Spleen (tissue), 11 donors: ENCODE measurements at regions not wholly inside any gene's neighbourhood (a gene's known extent, or its start where the extent isn't known, plus 50 kb on each side); places are given as distances from the start of the nearest gene placed in this dataset.

ENCODE experiments used
- DNase-seq: peaks from one replicate; pipeline ENCODE4 v3.0.0-alpha.2; 2020
- H3K27ac ChIP-seq, 8 donors: fragments of 200-600 bp; sonication (generic) in 7 of 8; 1 replicate in 4 of 8; 2 replicates in 4 of 8; pipeline versions ENCODE4 v1.5.0 to v1.8.0; 2016 to 2021; ENCODE audit warnings: inconsistent platforms in 4 of 8, mild to moderate bottlenecking in 4 of 8, moderate library complexity in 1 of 8
- H3K27me3 ChIP-seq, 7 donors: fragments of 200-600 bp; sonication (generic) in 6 of 7; replicated peaks in 1 of 7; 1 replicate in 4 of 7; 2 replicates in 3 of 7; pipeline versions ENCODE4 v1.5.0 to v1.8.0; 2016 to 2021; ENCODE audit warnings: inconsistent platforms in 3 of 7, mild to moderate bottlenecking in 1 of 7
- H3K36me3 ChIP-seq, 6 donors: fragments of 200-600 bp; sonication (generic) in 5 of 6; 1 replicate in 4 of 6; 2 replicates in 2 of 6; pipeline versions ENCODE4 v1.5.0 to v1.8.0; 2016 to 2021; ENCODE audit warnings: inconsistent platforms in 2 of 6
- H3K4me1 ChIP-seq, 6 donors: fragments of 200-600 bp; sonication (generic) in 5 of 6; 1 replicate in 3 of 6; 2 replicates in 3 of 6; pipeline versions ENCODE4 v1.5.0 to v1.8.0; 2016 to 2021; ENCODE audit warnings: inconsistent platforms in 3 of 6
- H3K4me3 ChIP-seq, 8 donors: fragments of 200-600 bp; sonication (generic) in 7 of 8; 1 replicate in 4 of 8; 2 replicates in 4 of 8; pipeline versions ENCODE4 v1.5.0 to v1.8.0; 2016 to 2021; ENCODE audit warnings: inconsistent platforms in 4 of 8, mild to moderate bottlenecking in 4 of 8, moderate library complexity in 2 of 8
- H3K9me3 ChIP-seq, 8 donors: fragments of 200-600 bp; sonication (generic) in 7 of 8; 1 replicate in 4 of 8; 2 replicates in 4 of 8; pipeline versions ENCODE4 v1.5.0 to v1.8.0; 2016 to 2021; ENCODE audit warnings: inconsistent platforms in 4 of 8
- CTCF ChIP-seq, 11 experiments: fragments of 200-600 bp in 7 of 11; fragments of 450-650 bp in 4 of 11; sonication (generic) in 4 of 11; IDR thresholded peaks in 8 of 11; conservative IDR thresholded peaks in 3 of 11; 1 replicate in 7 of 11; 2 replicates in 4 of 11; pipeline versions ENCODE4 v1.4.0 to v1.8.0; 2016 to 2021; ENCODE audit warnings: antibody characterized with exemption in 11 of 11, inconsistent platforms in 4 of 11, mild to moderate bottlenecking in 1 of 11
- POLR2A ChIP-seq, 3 donors: fragments of 450-650 bp; IDR thresholded peaks; one replicate each; pipeline ENCODE4 v1.5.1; 2017; ENCODE audit warnings: antibody characterized with exemption in 3 of 3, mild to moderate bottlenecking in 1 of 3
- POLR2AphosphoS5 ChIP-seq, 3 donors: sonication (generic); formaldehyde crosslinking; IDR thresholded peaks; one replicate each; pipeline ENCODE4 v1.5.1; 2017; ENCODE audit warnings: antibody characterized with exemption in 3 of 3
- WGBS, 5 donors: extraction: QIAGEN DNeasy Blood & Tissue Kit in 3 of 5; methylation state at CpG; one replicate each; pipeline versions ENCODE4 v1.1.5 to v1.1.7; 2013 to 2018; 5-methylcytosine and 5-hydroxymethylcytosine counted together
- intact Hi-C: fragments of 100-400 bp; cut with DNase I; formaldehyde crosslinking; loops from one replicate; pipeline ENCODE4 v1.15.0; 2023; ENCODE audit warnings: low total_unique reads
- donor health status: healthy with polysubstance abuse.
- donor health status: DM: no; HTN: no; CAD: no; lungs with moderate emphysema.
- donor health status: DM: no; HTN: no; CAD: no.
- donor health status: Bipolar disorder and iron deficiency.
- donor health status: healthy.
- donor health status: DM: no; HTN: no; CAD: no.
- donor health status: DM: yes; HTN: yes; CAD: no.

GRCh38 chr5:173734716-173735115 lies 118.3 kb upstream of the BOD1 start:
- Histone ChIP-seq H3K27me3 (no peaks in the 10 kb centered on the region), H3K36me3 (no peaks in the 10 kb centered on the region), H3K9me3 (no peaks in the 10 kb centered on the region), H3K4me3 (no peak overlapping the region), H3K4me1 (peaks cover 4 to 41% (median 26%) of the 10 kb centered on the region in 6 donors), H3K27ac (peak overlapping the region in 3 of 8 donors; percentile 44 to 75 (median 68))
- intact Hi-C loops = no loop called here
- no peak for DNase-seq
- 68 to 73% (median 70%) methylated on average over 10 of the region's 10 CpGs for WGBS, 5 donors
- TF ChIP-seq POLR2AphosphoS5 (IDR thresholded peaks at IDR 0.05) = no peak

- 81 to 92% (median 87%) methylated on average over 11 of the region's 11 CpGs for WGBS, 5 donors
- DNase-seq = no peak
- intact Hi-C loops = no loop called here
- Histone ChIP-seq H3K36me3 (no peaks in the 10 kb centered on the region), H3K27me3 (no peaks in the 10 kb centered on the region), H3K4me3 (no peak overlapping the region), H3K9me3 (no peaks in the 10 kb centered on the region), H3K4me1 (peaks cover 4 to 41% (median 26%) of the 10 kb centered on the region in 6 donors), H3K27ac (peak overlapping the region in 2 of 8 donors; percentile 0 to 68)
- TF ChIP-seq POLR2A (IDR thresholded peaks at IDR 0.05) (no peak), POLR2AphosphoS5 (IDR thresholded peaks at IDR 0.05) (no peak), CTCF (IDR thresholded peaks at IDR 0.05 in 8 of 11, conservative IDR thresholded peaks at IDR 0.05 in 3 of 11) (no peak)
These were observed 118.7 kb upstream of the BOD1 start for GRCh38 chr5:173735184-173735583.

GRCh38 chr5:173735691-173736090 lies 119.2 kb upstream of the BOD1 start:
- DNase-seq = no peak
- WGBS, 5 donors = 92 to 97% (median 94%) methylated on average over 5 of the region's 5 CpGs
- no peaks in the 10 kb centered on the region for H3K36me3 ChIP-seq
- peak overlapping the region in 1 of 8 donors; percentile 0 for H3K27ac ChIP-seq
- H3K27me3 ChIP-seq = no peaks in the 10 kb centered on the region
- no peak for TF ChIP-seq CTCF (IDR thresholded peaks at IDR 0.05 in 8 of 11, conservative IDR thresholded peaks at IDR 0.05 in 3 of 11)
- no peak for TF ChIP-seq POLR2A (IDR thresholded peaks at IDR 0.05)
- TF ChIP-seq POLR2AphosphoS5 (IDR thresholded peaks at IDR 0.05) = no peak
- H3K9me3 ChIP-seq = no peaks in the 10 kb centered on the region
- intact Hi-C loops = no loop called here
- H3K4me1 ChIP-seq = peaks cover 4 to 41% (median 26%) of the 10 kb centered on the region in 6 donors
- H3K4me3 ChIP-seq = no peak overlapping the region

- TF ChIP-seq POLR2AphosphoS5 (IDR thresholded peaks at IDR 0.05) (no peak), POLR2A (IDR thresholded peaks at IDR 0.05) (no peak), CTCF (IDR thresholded peaks at IDR 0.05 in 8 of 11, conservative IDR thresholded peaks at IDR 0.05 in 3 of 11) (no peak)
- WGBS, 5 donors = 45 to 78% (median 58%) methylated on average over 4 of the region's 4 CpGs
- DNase-seq = no peak
- no peak overlapping the region for H3K27ac ChIP-seq
- H3K36me3 ChIP-seq = no peaks in the 10 kb centered on the region
- no peaks in the 10 kb centered on the region for H3K9me3 ChIP-seq
- no peak overlapping the region for H3K4me3 ChIP-seq
- H3K27me3 ChIP-seq = no peaks in the 10 kb centered on the region
- H3K4me1 ChIP-seq = peaks cover 4 to 41% (median 26%) of the 10 kb centered on the region in 6 donors
- intact Hi-C loops = no loop called here
These were observed 119.9 kb upstream of the BOD1 start for GRCh38 chr5:173736374-173736773.

- H3K9me3 ChIP-seq = no peaks in the 10 kb centered on the region
- no peak overlapping the region for H3K27ac ChIP-seq
- TF ChIP-seq POLR2A (IDR thresholded peaks at IDR 0.05) (no peak), CTCF (IDR thresholded peaks at IDR 0.05 in 8 of 11, conservative IDR thresholded peaks at IDR 0.05 in 3 of 11) (no peak), POLR2AphosphoS5 (IDR thresholded peaks at IDR 0.05) (peak in 2 of 3 donors; percentile 69 to 76)
- no peaks in the 10 kb centered on the region for H3K36me3 ChIP-seq
- no peaks in the 10 kb centered on the region for H3K27me3 ChIP-seq
- intact Hi-C loops = no loop called here
- DNase-seq = no peak
- 31 to 46% (median 35%) methylated on average over 6 to 8 of the region's 8 CpGs for WGBS, 5 donors
- H3K4me1 ChIP-seq = peaks cover 4 to 44% (median 28%) of the 10 kb centered on the region in 6 donors
- no peak overlapping the region for H3K4me3 ChIP-seq
These were observed 120.5 kb upstream of the BOD1 start for GRCh38 chr5:173736923-173737412.
